GM03348 (cell line): ENCODE measurements at regions not wholly inside any gene's neighbourhood (a gene's known extent, or its start where the extent isn't known, plus 50 kb on each side); places are given as distances from the start of the nearest gene placed in this dataset.

Experiments used
- DNase-seq: peaks from one replicate; pipeline ENCODE4 v3.0.0; 2012; ENCODE audit warnings: low spot score

DNA sequence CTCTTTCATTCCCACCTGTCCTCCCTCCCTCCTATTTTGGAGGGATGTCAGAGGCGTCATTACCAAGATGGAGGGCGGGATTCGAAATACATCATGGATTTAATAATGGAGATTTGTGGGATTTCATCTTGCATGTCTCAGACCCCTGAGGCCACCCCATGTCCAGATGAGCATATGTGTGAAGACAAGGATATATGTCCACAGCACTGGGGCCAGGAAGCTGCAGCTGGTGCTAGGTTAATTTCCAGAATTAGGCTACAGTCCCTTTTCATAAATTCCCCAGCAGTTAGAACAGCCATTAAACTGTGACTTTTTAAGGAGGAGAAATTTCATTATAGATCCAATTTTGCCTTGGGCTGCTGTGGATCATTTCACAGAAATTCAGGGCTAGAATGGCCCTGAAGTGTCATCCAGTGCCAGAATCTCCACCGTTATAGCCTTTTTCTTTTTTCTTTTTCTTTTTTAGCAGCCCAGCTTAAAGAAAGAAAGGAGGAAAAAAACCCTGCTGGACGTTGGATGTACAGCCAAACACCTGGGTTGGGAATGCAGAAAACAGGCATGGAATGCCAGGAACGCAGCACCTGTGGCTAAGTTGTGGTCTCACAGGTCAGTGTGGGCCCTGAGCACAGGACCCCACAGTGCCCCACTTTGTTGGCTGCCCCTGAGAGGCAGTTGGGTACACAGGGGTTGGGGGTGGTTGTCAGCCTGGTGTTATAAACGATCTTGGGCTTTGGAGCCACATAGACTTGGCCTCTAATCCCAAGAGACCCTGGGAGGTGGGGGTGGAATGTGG lies 50.2 kb upstream of the CXCL14 start:
- DNase-seq: no peak
